SK-N-SH treated with all-trans-retinoic acid at 6 μM for 48 hours (cell line): ENCODE measurements at regions not wholly inside any gene's neighbourhood (a gene's known extent, or its start where the extent isn't known, plus 50 kb on each side); places are given as distances from the start of the nearest gene placed in this dataset.

ENCODE experiments used
- ATAC-seq: fragments of 200-7000 bp; cut with Tn5 transposase; 3 replicates; pipeline ENCODE4 v1.9.1; 2020; ENCODE audit warnings: mild to moderate bottlenecking, moderate library complexity
- ARNTL ChIP-seq: fragments of 450-650 bp; formaldehyde crosslinking; IDR thresholded peaks from 2 replicates; pipeline ENCODE4 v1.5.0; 2020; ENCODE audit warnings: low read depth, mild to moderate bottlenecking, moderate library complexity, borderline replicate concordance
- BACH2 ChIP-seq: fragments of 250-450 bp; sonication (Bioruptor Pico); IDR thresholded peaks from 2 replicates; pipeline ENCODE4 v1.9.0; 2021; ENCODE audit warnings: mild to moderate bottlenecking, borderline replicate concordance
- CREB5 ChIP-seq: fragments of 250-450 bp; sonication (Bioruptor Pico); IDR thresholded peaks from 2 replicates; pipeline ENCODE4 v1.5.1; 2020; ENCODE audit warnings: low read depth, mild to moderate bottlenecking, moderate library complexity
- CSRNP3 ChIP-seq: fragments of 250-450 bp; sonication (Bioruptor Pico); IDR thresholded peaks from 2 replicates; pipeline ENCODE4 v1.5.1; 2021; ENCODE audit warnings: mild to moderate bottlenecking, moderate library complexity
- GLIS3 ChIP-seq: fragments of 250-450 bp; sonication (Bioruptor Pico); IDR thresholded peaks from 2 replicates; pipeline ENCODE4 v1.5.0; 2020; ENCODE audit warnings: mild to moderate bottlenecking, moderate library complexity
- ISL1 ChIP-seq: fragments of 250-450 bp; sonication (Bioruptor Pico); IDR thresholded peaks from 2 replicates; pipeline ENCODE4 v2.1.2; 2022; ENCODE audit warnings: mild to moderate bottlenecking, moderate library complexity
- PATZ1 ChIP-seq: fragments of 250-450 bp; sonication (Bioruptor Pico); IDR thresholded peaks from 2 replicates; pipeline ENCODE4 v1.8.0; 2020; ENCODE audit warnings: mild to moderate bottlenecking, moderate library complexity, borderline replicate concordance
- POU6F1 ChIP-seq: fragments of 250-450 bp; sonication (Bioruptor Pico); IDR thresholded peaks from 2 replicates; pipeline ENCODE4 v1.8.0; 2021; ENCODE audit warnings: low read depth, mild to moderate bottlenecking, moderate library complexity, borderline replicate concordance
- RARB ChIP-seq: fragments of 250-450 bp; sonication (Bioruptor Pico); IDR thresholded peaks from 2 replicates; pipeline ENCODE4 v1.8.0; 2021; ENCODE audit warnings: mild to moderate bottlenecking, moderate library complexity
- SNAI2 ChIP-seq: fragments of 250-450 bp; sonication (Bioruptor Pico); IDR thresholded peaks from 2 replicates; pipeline ENCODE4 v1.5.0; 2020; ENCODE audit warnings: mild to moderate bottlenecking, moderate library complexity
- TCF4 ChIP-seq: fragments of 250-450 bp; sonication (Bioruptor Pico); IDR thresholded peaks from 2 replicates; pipeline ENCODE4 v1.8.0; 2021; ENCODE audit warnings: mild to moderate bottlenecking, moderate library complexity, borderline replicate concordance
- TOX ChIP-seq: fragments of 250-450 bp; sonication (Bioruptor Pico); IDR thresholded peaks from 2 replicates; pipeline ENCODE4 v1.8.0; 2021; ENCODE audit warnings: mild to moderate bottlenecking, moderate library complexity, borderline replicate concordance
- TSHZ2 ChIP-seq: fragments of 250-450 bp; sonication (Bioruptor Pico); IDR thresholded peaks from 2 replicates; pipeline ENCODE4 v1.5.0; 2020; ENCODE audit warnings: mild to moderate bottlenecking, moderate library complexity
- ZFP3 ChIP-seq: fragments of 250-450 bp; sonication (Bioruptor Pico); IDR thresholded peaks from 2 replicates; pipeline ENCODE4 v1.5.0; 2020; ENCODE audit warnings: mild to moderate bottlenecking, moderate library complexity
- ZNF565 ChIP-seq: fragments of 450-650 bp; formaldehyde crosslinking; conservative IDR thresholded peaks from 2 replicates; pipeline ENCODE4 v1.5.0; 2020; ENCODE audit warnings: low read depth, mild to moderate bottlenecking, moderate library complexity
- ZNF8 ChIP-seq: fragments of 450-650 bp; formaldehyde crosslinking; IDR thresholded peaks from 2 replicates; pipeline ENCODE4 v1.5.0; 2020; ENCODE audit warnings: mild to moderate bottlenecking, moderate library complexity

GRCh38 chr2:21535826-21536225 lies 412.1 kb downstream of the TDRD15 start:
- ATAC-seq = no peak
- TF ChIP-seq SNAI2 = no peak
- no peak for TF ChIP-seq ISL1 (CRISPR knock-in tag)
- no peak for TF ChIP-seq PATZ1
- TF ChIP-seq CSRNP3 (CRISPR knock-in tag) = no peak
- TF ChIP-seq ZFP3 (CRISPR knock-in tag) = no peak
- no peak for TF ChIP-seq POU6F1 (CRISPR knock-in tag)
- TF ChIP-seq ARNTL (CRISPR knock-in tag) = no peak

GRCh38 chr2:21539685-21540084 lies 415.9 kb downstream of the TDRD15 start:
- no peak for ATAC-seq
- TF ChIP-seq POU6F1 (CRISPR knock-in tag) = no peak
- TF ChIP-seq TSHZ2 (CRISPR knock-in tag) = no peak
- TF ChIP-seq TOX (CRISPR knock-in tag) = no peak
- no peak for TF ChIP-seq CREB5 (CRISPR knock-in tag)
- no peak for TF ChIP-seq ZNF8 (CRISPR knock-in tag)
- no peak for TF ChIP-seq BACH2 (CRISPR knock-in tag)
- TF ChIP-seq RARB = no peak
- TF ChIP-seq CSRNP3 (CRISPR knock-in tag) = no peak
- no peak for TF ChIP-seq GLIS3
- no peak for TF ChIP-seq TCF4
- no peak for TF ChIP-seq ZNF565

GRCh38 chr2:21543630-21544029 lies 419.9 kb downstream of the TDRD15 start:
- no peak for TF ChIP-seq PATZ1
- TF ChIP-seq, all 23 proteins: peak for 0
- ATAC-seq = no peak
